Endothelial cell of umbilical vein (primary cell): ENCODE measurements at regions not wholly inside any gene's neighbourhood (a gene's known extent, or its start where the extent isn't known, plus 50 kb on each side); places are given as distances from the start of the nearest gene placed in this dataset.

Experiments used
- BruUV-seq: library from RNA; stranded (reverse); fragments of 400-500 nt; replicated peaks from 2 replicates; lab custom pipeline; 2021; lab: Mats Ljungman, UMichigan
- CTCF ChIA-PET: fragments of 300-600, 350-600 bp; sonication (Branson Sonifier 250); formaldehyde crosslinking; loops from one replicate; lab custom pipeline; 2021; ENCODE audit warnings: antibody characterized with exemption, inconsistent platforms; lab: Charles Lee
- POLR2A ChIA-PET: fragments of 300-600, 350-600 bp; sonication (Branson Sonifier 250); formaldehyde crosslinking; loops from one replicate; lab custom pipeline; 2021; ENCODE audit warnings: antibody characterized with exemption, inconsistent platforms; lab: Charles Lee
- DNase-seq: peaks from one replicate; pipeline ENCODE4 v3.0.0-alpha.2; 2011; ENCODE audit warnings: low read depth, low spot score
- FAIRE-seq: peaks from 2 replicates; lab custom pipeline; 2011; peaks lifted over from hg19 to GRCh38; lab: Jason Lieb, UNC
- H2AFZ ChIP-seq: 2 replicates; pipeline ENCODE4 v1.6.0; 2012; ENCODE audit warnings: low read depth, low read length, control low read depth, inconsistent platforms
- H3K27ac ChIP-seq: 2 replicates; pipeline ENCODE4 v1.5.1; 2011; ENCODE audit warnings: low read depth, mild to moderate bottlenecking, control low read depth, low read length, moderate library complexity; ENCODE audit not compliant: insufficient read depth
- H3K27me3 ChIP-seq, 2 experiments: 2 replicates each; pipeline versions ENCODE4 v1.6.0 to v1.6.1; 2011; ENCODE audit warnings: low read length in 2 of 2, mixed read lengths in 1 of 2; ENCODE audit not compliant: control insufficient read depth in 2 of 2, insufficient read depth in 2 of 2
- H3K36me3 ChIP-seq, 2 experiments: 2 replicates in 1 of 2; 3 replicates in 1 of 2; pipeline ENCODE4 v1.5.1; 2011; ENCODE audit warnings: low read length in 2 of 2, mild to moderate bottlenecking in 1 of 2, moderate library complexity in 1 of 2; ENCODE audit not compliant: control insufficient read depth in 2 of 2, insufficient read depth in 2 of 2; ENCODE audit errors: extremely low read depth in 1 of 2
- H3K4me1 ChIP-seq: 3 replicates; pipeline ENCODE4 v1.5.1; 2011; ENCODE audit warnings: mild to moderate bottlenecking, low read length; ENCODE audit not compliant: control insufficient read depth, insufficient read depth; ENCODE audit errors: extremely low read depth
- H3K4me2 ChIP-seq: 2 replicates; pipeline ENCODE4 v1.6.1; 2011; ENCODE audit warnings: low read length, control low read depth, mixed read lengths; ENCODE audit not compliant: insufficient read depth
- H3K4me3 ChIP-seq, 3 experiments: fragments of 200-600 bp in 1 of 3; sonication (generic), shearing (Covaris generic) in 1 of 3; replicated peaks in 1 of 3; 2 replicates each; pipeline ENCODE4 v1.5.1; 2011 to 2016; ENCODE audit warnings: control low read depth in 3 of 3, low read length in 3 of 3, mild to moderate bottlenecking in 2 of 3, inconsistent platforms in 1 of 3, low read depth in 1 of 3, moderate library complexity in 1 of 3; ENCODE audit not compliant: insufficient read depth in 1 of 3
- H3K79me2 ChIP-seq: 2 replicates; pipeline ENCODE4 v1.6.0; 2012; ENCODE audit warnings: low read length, inconsistent platforms; ENCODE audit not compliant: control insufficient read depth, insufficient read depth
- H3K9ac ChIP-seq: replicated peaks from 2 replicates; pipeline ENCODE3; 2011; ENCODE audit warnings: low read length, control low read depth; ENCODE audit not compliant: insufficient read depth; ENCODE audit errors: extremely low read depth
- H3K9me1 ChIP-seq: replicated peaks from 3 replicates; pipeline ENCODE4 v1.6.0; 2011; ENCODE audit warnings: mild to moderate bottlenecking, low read length; ENCODE audit not compliant: control insufficient read depth, insufficient read depth; ENCODE audit errors: extremely low read depth
- H3K9me3 ChIP-seq: replicated peaks from 2 replicates; pipeline ENCODE4 v1.5.1; 2012; ENCODE audit warnings: low read length, inconsistent platforms; ENCODE audit not compliant: control insufficient read depth, insufficient read depth
- H4K20me1 ChIP-seq: replicated peaks from 2 replicates; pipeline ENCODE3; 2011; ENCODE audit warnings: mild to moderate bottlenecking, low read length; ENCODE audit not compliant: control insufficient read depth, insufficient read depth; ENCODE audit errors: extremely low read depth
- CTCF ChIP-seq, 2 donors: IDR thresholded peaks; 1 replicate in 1 of 2; 2 replicates in 1 of 2; pipeline ENCODE4 v1.5.1; 2011; ENCODE audit warnings: low read length in 2 of 2, mild to moderate bottlenecking in 2 of 2, moderate library complexity in 2 of 2, control low read depth in 1 of 2, inconsistent platforms in 1 of 2, low read depth in 1 of 2; ENCODE audit not compliant: insufficient read depth in 1 of 2; ENCODE audit errors: extremely low read depth in 1 of 2
- EZH2 ChIP-seq: IDR thresholded peaks from 2 replicates; pipeline ENCODE4 v1.6.1; 2012; ENCODE audit warnings: borderline replicate concordance, low read depth, mild to moderate bottlenecking, moderate library complexity, low read length, inconsistent platforms; ENCODE audit not compliant: severe bottlenecking
- GATA2 ChIP-seq: IDR thresholded peaks from 2 replicates; pipeline ENCODE4 v1.7.0; 2011; ENCODE audit warnings: low read depth, mild to moderate bottlenecking, moderate library complexity, mixed read lengths, low read length; ENCODE audit not compliant: insufficient read length, insufficient read depth
- JUN ChIP-seq: IDR thresholded peaks from 2 replicates; pipeline ENCODE4 v1.6.1; 2011; ENCODE audit warnings: borderline replicate concordance, low read depth; ENCODE audit not compliant: insufficient read length, insufficient read depth
- MAX ChIP-seq: IDR thresholded peaks from 2 replicates; pipeline ENCODE4 v1.6.1; 2011; ENCODE audit not compliant: insufficient read depth, insufficient read length
- MYC ChIP-seq: IDR thresholded peaks from one replicate; pipeline ENCODE4 v1.6.1; 2011; ENCODE audit warnings: mild to moderate bottlenecking, low read depth, low read length
- POLR2A ChIP-seq: IDR thresholded peaks from 2 replicates; pipeline ENCODE4 v1.6.1; 2012; ENCODE audit warnings: low read depth, mild to moderate bottlenecking, control low read depth, low read length
- dilution Hi-C: fragments of 300-500 bp; cut with MboI; formaldehyde crosslinking; loops from one replicate; pipeline ENCODE4 v1.15.0; 2019; ENCODE audit warnings: low sequenced_read_pairs; ENCODE audit not compliant: extremely low pct_ligation_motif_present
- intact Hi-C: fragments of 100-400 bp; cut with micrococcal nuclease; formaldehyde crosslinking; loops from one replicate; pipeline ENCODE4 v1.10.0; 2022

DNA sequence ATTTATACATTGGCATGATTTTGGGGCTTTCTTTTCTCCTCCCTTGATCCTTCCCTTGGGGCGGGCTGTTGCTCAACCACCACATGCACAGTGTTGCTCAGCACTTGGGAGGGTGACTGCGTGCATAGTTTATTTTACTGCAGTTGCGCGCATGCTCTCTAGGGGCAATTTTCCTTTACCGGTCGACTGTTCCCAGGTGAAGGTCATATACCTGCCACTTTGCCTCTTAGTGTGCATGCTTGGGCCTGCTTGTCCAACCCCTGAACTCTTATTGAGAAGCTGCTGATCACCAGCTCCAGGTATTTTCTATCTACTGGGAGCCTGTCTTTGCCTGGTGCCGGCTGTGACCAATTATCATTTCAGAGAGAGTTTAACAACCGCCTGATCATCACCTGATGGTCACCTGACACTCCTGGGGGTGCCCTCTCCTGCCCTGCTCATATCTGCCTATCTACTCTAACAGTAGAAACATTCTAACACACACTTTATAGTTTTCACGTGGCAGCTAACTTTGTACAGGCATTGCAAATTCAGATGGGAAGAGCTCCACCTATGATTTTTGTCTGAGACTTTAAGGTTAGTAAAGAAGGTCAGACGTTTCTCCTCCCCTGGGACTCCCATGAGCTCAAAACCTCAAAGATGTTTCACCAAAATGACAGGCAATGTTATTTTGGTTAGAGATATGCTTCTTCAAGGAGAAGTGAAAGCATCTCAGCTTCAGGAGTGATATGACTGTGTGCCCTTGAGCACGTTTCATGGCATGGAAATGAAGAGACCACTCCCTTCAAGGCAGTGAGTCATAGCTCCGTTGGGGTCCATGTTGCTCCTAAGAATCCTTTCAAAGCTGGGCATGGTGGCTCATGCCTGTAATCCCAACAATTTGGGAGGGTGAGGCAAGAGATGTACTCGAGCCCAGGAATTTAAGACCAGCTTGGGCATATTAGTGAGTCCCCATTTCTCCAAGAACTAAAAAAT is 227.5 kb upstream of the MYLIP start:
- Histone ChIP-seq H3K36me3 (no peaks in the 10 kb centered on the region), H3K27ac (no peak overlapping the region), H3K9me3 (no peaks in the 10 kb centered on the region), H3K4me3 (no peak overlapping the region), H2AFZ (no peak overlapping the region), H3K9ac (no peak overlapping the region), H3K79me2 (no peaks in the 10 kb centered on the region), H3K9me1 (no peaks in the 10 kb centered on the region), H3K4me2 (no peak overlapping the region), H3K4me1 (peaks cover 24% of the 10 kb centered on the region), H4K20me1 (no peaks in the 10 kb centered on the region), H3K27me3 (no peaks in the 10 kb centered on the region)
- TF ChIP-seq POLR2A (no peak), GATA2 (no peak), EZH2 (no peak), MAX (no peak), MYC (no peak), JUN (no peak), CTCF (IDR thresholded peaks at IDR 0.05; ENCODE audit: extremely low read depth in 1 of 2, insufficient read depth in 1 of 2, low read depth in 1 of 2, low read length in 2 of 2) (no peak)
- intact Hi-C loops: no loop called here
- DNase-seq (no peak), FAIRE-seq (no peak)
- dilution Hi-C loops: no loop called here
- POLR2A ChIA-PET: no interaction called here
- no TSS peak for BruUV-seq
- CTCF ChIA-PET: interaction anchor here (0.7 to 1.2 kb wide), 5 partner anchors 8 to 282 kb away, joined by 3 to 4 read pairs (median 3); partner anchors contain the start of gene MYLIP
